HEK293 (cell line): ENCODE measurements at regions not wholly inside any gene's neighbourhood (a gene's known extent, or its start where the extent isn't known, plus 50 kb on each side); places are given as distances from the start of the nearest gene placed in this dataset.

Experiments
- CTCF ChIA-PET: fragments of 350-600 bp; formaldehyde crosslinking; extraction: SDS; loops from one replicate; lab custom pipeline; 2021; ENCODE audit warnings: antibody characterized with exemption; lab: Yijun Ruan, JAX
- POLR2A ChIA-PET: fragments of 300-600 bp; formaldehyde crosslinking; extraction: SDS; loops from one replicate; lab custom pipeline; 2020; ENCODE audit warnings: antibody characterized with exemption, inconsistent platforms; lab: Yijun Ruan, JAX
- H3K27ac ChIP-seq: fragments of 200-500 bp; sonication (Bioruptor generic); 2 replicates; pipeline ENCODE4 v1.5.1; 2014; ENCODE audit warnings: low read depth, low read length, control low read depth, inconsistent platforms; ENCODE audit errors: extremely low read depth
- H3K36me3 ChIP-seq, 2 experiments: fragments of 200-500 bp in 1 of 2; sonication (Bioruptor generic) in 1 of 2; 1 replicate in 1 of 2; 2 replicates in 1 of 2; pipeline ENCODE4 v1.5.1; 2014 to 2017; ENCODE audit warnings: inconsistent platforms in 2 of 2, low read length in 2 of 2; ENCODE audit not compliant: control insufficient read depth in 2 of 2, insufficient read depth in 1 of 2
- H3K4me1 ChIP-seq: fragments of 200-500 bp; sonication (Bioruptor generic); 2 replicates; pipeline ENCODE4 v1.5.1; 2014; ENCODE audit warnings: mild to moderate bottlenecking, low read length, inconsistent platforms; ENCODE audit not compliant: control insufficient read depth, insufficient read depth
- H3K4me3 ChIP-seq: 2 replicates; pipeline ENCODE4 v1.5.1; 2011; ENCODE audit warnings: low read depth, mild to moderate bottlenecking, control low read depth, low read length, moderate library complexity
- H3K9me3 ChIP-seq: fragments of 200-500 bp; sonication (Bioruptor generic); 2 replicates; pipeline ENCODE4 v1.5.1; 2014; ENCODE audit warnings: low read depth, low read length, inconsistent platforms; ENCODE audit not compliant: control insufficient read depth, insufficient read depth
- EGR2 ChIP-seq: fragments of 450-650 bp; formaldehyde crosslinking; IDR thresholded peaks from 2 replicates; pipeline ENCODE4 v1.5.1; 2016; ENCODE audit warnings: low read depth, missing biosample characterization, missing genetic modification characterization
- IKZF3 ChIP-seq: fragments of 450-650 bp; IDR thresholded peaks from 2 replicates; pipeline ENCODE4 v1.5.0; 2018; ENCODE audit warnings: missing biosample characterization, mild to moderate bottlenecking, missing genetic modification characterization, moderate library complexity
- MYNN ChIP-seq: fragments of 450-650 bp; formaldehyde crosslinking; IDR thresholded peaks from 2 replicates; pipeline ENCODE4 v1.5.1; 2016; ENCODE audit warnings: missing biosample characterization, missing genetic modification characterization, borderline replicate concordance
- REPIN1 ChIP-seq: fragments of 450-650 bp; formaldehyde crosslinking; IDR thresholded peaks from 2 replicates; pipeline ENCODE4 v1.5.1; 2017; ENCODE audit warnings: missing biosample characterization, missing genetic modification characterization, low read depth
- ZEB2 ChIP-seq: fragments of 450-650 bp; formaldehyde crosslinking; IDR thresholded peaks from 2 replicates; pipeline ENCODE4 v1.5.1; 2016; ENCODE audit warnings: missing biosample characterization, missing genetic modification characterization
- ZFP37 ChIP-seq: fragments of 450-650 bp; formaldehyde crosslinking; IDR thresholded peaks from 2 replicates; pipeline ENCODE4 v1.5.1; 2016; ENCODE audit warnings: missing biosample characterization, missing genetic modification characterization
- ZNF10 ChIP-seq: fragments of 450-650 bp; formaldehyde crosslinking; IDR thresholded peaks from 2 replicates; pipeline ENCODE4 v1.5.1; 2017; ENCODE audit warnings: missing biosample characterization, missing genetic modification characterization
- ZNF112 ChIP-seq: fragments of 450-650 bp; formaldehyde crosslinking; IDR thresholded peaks from 2 replicates; pipeline ENCODE4 v1.5.0; 2017; ENCODE audit warnings: missing biosample characterization, missing genetic modification characterization
- ZNF155 ChIP-seq: fragments of 450-650 bp; formaldehyde crosslinking; IDR thresholded peaks from 2 replicates; pipeline ENCODE4 v1.5.1; 2016; ENCODE audit warnings: missing biosample characterization, missing genetic modification characterization
- ZNF157 ChIP-seq: fragments of 450-650 bp; formaldehyde crosslinking; IDR thresholded peaks from 2 replicates; pipeline ENCODE4 v1.5.1; 2016; ENCODE audit warnings: missing biosample characterization, missing genetic modification characterization
- ZNF16 ChIP-seq: fragments of 450-650 bp; formaldehyde crosslinking; IDR thresholded peaks from 2 replicates; pipeline ENCODE4 v1.5.1; 2016; ENCODE audit warnings: low read depth, missing biosample characterization, missing genetic modification characterization
- ZNF184 ChIP-seq: fragments of 450-650 bp; IDR thresholded peaks from 2 replicates; pipeline ENCODE4 v1.5.1; 2018; ENCODE audit warnings: missing biosample characterization, mild to moderate bottlenecking, missing genetic modification characterization
- ZNF23 ChIP-seq: fragments of 450-650 bp; formaldehyde crosslinking; IDR thresholded peaks from 2 replicates; pipeline ENCODE4 v1.5.1; 2016; ENCODE audit warnings: missing biosample characterization, missing genetic modification characterization, borderline replicate concordance
- ZNF341 ChIP-seq: fragments of 450-650 bp; formaldehyde crosslinking; IDR thresholded peaks from 2 replicates; pipeline ENCODE4; 2016; ENCODE audit warnings: low read depth, missing biosample characterization, missing genetic modification characterization
- ZNF354C ChIP-seq: fragments of 450-650 bp; formaldehyde crosslinking; IDR thresholded peaks from 2 replicates; pipeline ENCODE4 v1.5.1; 2016; ENCODE audit warnings: missing biosample characterization, missing genetic modification characterization, low read depth, borderline replicate concordance
- ZNF391 ChIP-seq: fragments of 450-650 bp; formaldehyde crosslinking; IDR thresholded peaks from 2 replicates; pipeline ENCODE4 v1.5.1; 2016; ENCODE audit warnings: low read depth, missing biosample characterization, missing genetic modification characterization, borderline replicate concordance
- ZNF416 ChIP-seq: fragments of 450-650 bp; formaldehyde crosslinking; IDR thresholded peaks from 2 replicates; pipeline ENCODE4 v1.5.1; 2016; ENCODE audit warnings: missing biosample characterization, missing genetic modification characterization
- ZNF544 ChIP-seq: fragments of 450-650 bp; formaldehyde crosslinking; IDR thresholded peaks from 2 replicates; pipeline ENCODE4 v1.5.0; 2017; ENCODE audit warnings: missing biosample characterization, missing genetic modification characterization
- ZNF555 ChIP-seq: fragments of 450-650 bp; formaldehyde crosslinking; conservative IDR thresholded peaks from 2 replicates; pipeline ENCODE4 v1.5.1; 2017; ENCODE audit warnings: missing biosample characterization, mild to moderate bottlenecking, missing genetic modification characterization, inconsistent platforms
- ZNF558 ChIP-seq: fragments of 450-650 bp; formaldehyde crosslinking; IDR thresholded peaks from 2 replicates; pipeline ENCODE4 v1.5.1; 2016; ENCODE audit warnings: missing biosample characterization, missing genetic modification characterization
- ZNF585B ChIP-seq: fragments of 450-650 bp; formaldehyde crosslinking; IDR thresholded peaks from 2 replicates; pipeline ENCODE4 v1.5.1; 2016; ENCODE audit warnings: missing biosample characterization, missing genetic modification characterization
- ZNF626 ChIP-seq: fragments of 450-650 bp; sonication (Bioruptor Pico); formaldehyde crosslinking; IDR thresholded peaks from 2 replicates; pipeline ENCODE4 v1.5.1; 2018; ENCODE audit warnings: missing biosample characterization, missing genetic modification characterization, inconsistent platforms
- ZNF654 ChIP-seq: fragments of 450-650 bp; formaldehyde crosslinking; IDR thresholded peaks from 2 replicates; pipeline ENCODE4 v1.5.1; 2016; ENCODE audit warnings: low read depth, missing biosample characterization, missing genetic modification characterization
- ZNF658 ChIP-seq: fragments of 450-650 bp; formaldehyde crosslinking; IDR thresholded peaks from 2 replicates; pipeline ENCODE4; 2016; ENCODE audit warnings: missing biosample characterization, missing genetic modification characterization
- ZNF707 ChIP-seq: fragments of 450-650 bp; formaldehyde crosslinking; IDR thresholded peaks from 2 replicates; pipeline ENCODE4 v1.5.1; 2016; ENCODE audit warnings: missing biosample characterization, missing genetic modification characterization
- ZNF747 ChIP-seq: fragments of 450-650 bp; formaldehyde crosslinking; IDR thresholded peaks from 2 replicates; pipeline ENCODE4 v1.5.1; 2016; ENCODE audit warnings: missing biosample characterization, missing genetic modification characterization
- ZNF843 ChIP-seq: fragments of 450-650 bp; formaldehyde crosslinking; IDR thresholded peaks from 2 replicates; pipeline ENCODE4 v1.5.1; 2016; ENCODE audit warnings: missing biosample characterization, missing genetic modification characterization
- TF ChIP-seq, protein P1 (sequence below): fragments of 450-650 bp; formaldehyde crosslinking; IDR thresholded peaks from 2 replicates; pipeline ENCODE4 v1.5.1; 2016; ENCODE audit warnings: missing biosample characterization, missing genetic modification characterization, borderline replicate concordance
- TF ChIP-seq, protein P2 (sequence below): fragments of 450-650 bp; formaldehyde crosslinking; IDR thresholded peaks from 2 replicates; pipeline ENCODE4 v1.5.1; 2017; ENCODE audit warnings: missing biosample characterization, missing genetic modification characterization
- TF ChIP-seq, protein P3 (sequence below): fragments of 450-650 bp; formaldehyde crosslinking; optimal IDR thresholded peaks from 2 replicates; pipeline ENCODE3; 2016; ENCODE audit warnings: missing biosample characterization, mild to moderate bottlenecking, missing genetic modification characterization

DNA sequence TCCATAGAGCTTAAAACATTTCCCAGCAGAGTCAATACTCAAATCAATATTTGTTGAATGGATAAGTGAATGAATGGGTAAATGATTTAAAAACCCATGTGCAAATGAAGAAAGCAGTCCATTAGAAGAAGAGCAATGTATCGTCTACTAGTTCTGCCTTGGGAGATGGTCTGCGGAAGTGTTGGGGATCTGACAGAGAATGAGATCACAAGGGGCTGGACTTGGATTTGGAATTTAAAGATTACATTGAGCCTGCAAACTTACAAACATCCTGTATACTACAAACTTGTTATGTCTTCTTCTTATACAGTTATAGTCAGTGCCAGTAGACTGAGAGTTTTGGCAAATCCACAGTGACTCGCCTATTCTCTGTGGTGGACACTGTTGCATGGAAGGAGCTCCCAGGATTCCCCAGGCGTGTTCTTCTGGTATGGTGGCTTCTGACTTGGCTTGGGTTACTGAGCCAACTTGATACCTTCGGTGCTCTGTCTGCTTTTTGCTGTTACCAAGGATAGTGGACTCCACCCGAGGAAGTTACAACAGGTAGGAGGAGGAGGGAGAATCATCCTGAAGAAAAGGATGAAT lies 163.3 kb upstream of the SERPINE2 start:
- ChIA-PET POLR2A (no interaction called here), CTCF (interaction anchor here (0.7 kb wide), 1 partner anchor 82 kb away, joined by 3 read pairs; no protein-coding TSS in a partner anchor)
- Histone ChIP-seq H3K4me1 (no peaks in the 10 kb centered on the region), H3K9me3 (no peaks in the 10 kb centered on the region), H3K27ac (no peak overlapping the region), H3K4me3 (no peak overlapping the region), H3K36me3 (no peaks in the 10 kb centered on the region)
- TF ChIP-seq ZNF747 (no peak), ZNF626 (tag by site-specific recombination) (no peak), ZNF654 (no peak), ZNF707 (tag by site-specific recombination) (no peak), ZNF157 (tag by site-specific recombination) (no peak), ZNF416 (tag by site-specific recombination) (no peak), ZNF843 (tag by site-specific recombination) (no peak), ZNF184 (tag by site-specific recombination) (no peak), ZEB2 (tag by site-specific recombination) (no peak), ZNF354C (no peak), ZNF23 (tag by site-specific recombination) (no peak), ZNF391 (tag by site-specific recombination) (no peak), ZNF585B (no peak), ZNF16 (tag by site-specific recombination) (no peak), ZNF341 (tag by site-specific recombination) (no peak), REPIN1 (tag by site-specific recombination) (no peak), IKZF3 (no peak)
- TF ChIP-seq, protein P1, sequence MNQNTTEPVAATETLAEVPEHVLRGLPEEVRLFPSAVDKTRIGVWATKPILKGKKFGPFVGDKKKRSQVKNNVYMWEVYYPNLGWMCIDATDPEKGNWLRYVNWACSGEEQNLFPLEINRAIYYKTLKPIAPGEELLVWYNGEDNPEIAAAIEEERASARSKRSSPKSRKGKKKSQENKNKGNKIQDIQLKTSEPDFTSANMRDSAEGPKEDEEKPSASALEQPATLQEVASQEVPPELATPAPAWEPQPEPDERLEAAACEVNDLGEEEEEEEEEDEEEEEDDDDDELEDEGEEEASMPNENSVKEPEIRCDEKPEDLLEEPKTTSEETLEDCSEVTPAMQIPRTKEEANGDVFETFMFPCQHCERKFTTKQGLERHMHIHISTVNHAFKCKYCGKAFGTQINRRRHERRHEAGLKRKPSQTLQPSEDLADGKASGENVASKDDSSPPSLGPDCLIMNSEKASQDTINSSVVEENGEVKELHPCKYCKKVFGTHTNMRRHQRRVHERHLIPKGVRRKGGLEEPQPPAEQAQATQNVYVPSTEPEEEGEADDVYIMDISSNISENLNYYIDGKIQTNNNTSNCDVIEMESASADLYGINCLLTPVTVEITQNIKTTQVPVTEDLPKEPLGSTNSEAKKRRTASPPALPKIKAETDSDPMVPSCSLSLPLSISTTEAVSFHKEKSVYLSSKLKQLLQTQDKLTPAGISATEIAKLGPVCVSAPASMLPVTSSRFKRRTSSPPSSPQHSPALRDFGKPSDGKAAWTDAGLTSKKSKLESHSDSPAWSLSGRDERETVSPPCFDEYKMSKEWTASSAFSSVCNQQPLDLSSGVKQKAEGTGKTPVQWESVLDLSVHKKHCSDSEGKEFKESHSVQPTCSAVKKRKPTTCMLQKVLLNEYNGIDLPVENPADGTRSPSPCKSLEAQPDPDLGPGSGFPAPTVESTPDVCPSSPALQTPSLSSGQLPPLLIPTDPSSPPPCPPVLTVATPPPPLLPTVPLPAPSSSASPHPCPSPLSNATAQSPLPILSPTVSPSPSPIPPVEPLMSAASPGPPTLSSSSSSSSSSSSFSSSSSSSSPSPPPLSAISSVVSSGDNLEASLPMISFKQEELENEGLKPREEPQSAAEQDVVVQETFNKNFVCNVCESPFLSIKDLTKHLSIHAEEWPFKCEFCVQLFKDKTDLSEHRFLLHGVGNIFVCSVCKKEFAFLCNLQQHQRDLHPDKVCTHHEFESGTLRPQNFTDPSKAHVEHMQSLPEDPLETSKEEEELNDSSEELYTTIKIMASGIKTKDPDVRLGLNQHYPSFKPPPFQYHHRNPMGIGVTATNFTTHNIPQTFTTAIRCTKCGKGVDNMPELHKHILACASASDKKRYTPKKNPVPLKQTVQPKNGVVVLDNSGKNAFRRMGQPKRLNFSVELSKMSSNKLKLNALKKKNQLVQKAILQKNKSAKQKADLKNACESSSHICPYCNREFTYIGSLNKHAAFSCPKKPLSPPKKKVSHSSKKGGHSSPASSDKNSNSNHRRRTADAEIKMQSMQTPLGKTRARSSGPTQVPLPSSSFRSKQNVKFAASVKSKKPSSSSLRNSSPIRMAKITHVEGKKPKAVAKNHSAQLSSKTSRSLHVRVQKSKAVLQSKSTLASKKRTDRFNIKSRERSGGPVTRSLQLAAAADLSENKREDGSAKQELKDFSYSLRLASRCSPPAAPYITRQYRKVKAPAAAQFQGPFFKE (tag by site-specific recombination) = no peak

DNA sequence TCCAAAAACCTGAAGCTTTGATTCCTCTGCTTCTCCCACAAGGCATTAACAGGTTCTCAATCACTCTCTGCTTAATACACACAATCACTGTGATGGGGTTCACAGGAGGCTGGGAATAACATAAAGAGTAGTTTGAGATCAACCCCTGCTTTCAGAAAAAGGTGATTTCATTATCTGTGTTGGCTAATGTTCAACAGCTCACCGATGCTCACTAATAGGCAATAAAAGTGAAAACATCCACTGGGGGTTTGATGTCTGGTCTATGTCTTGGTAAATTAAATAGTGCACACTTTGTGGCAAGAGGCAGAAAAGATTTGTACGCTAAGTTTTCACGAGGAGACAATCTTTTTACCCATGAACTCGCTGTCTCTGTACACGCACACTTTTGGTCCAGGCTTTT lies 159.3 kb upstream of the SERPINE2 start:
- POLR2A ChIA-PET = no interaction called here
- Histone ChIP-seq H3K4me1 (no peaks in the 10 kb centered on the region), H3K4me3 (no peak overlapping the region), H3K9me3 (no peaks in the 10 kb centered on the region), H3K36me3 (no peaks in the 10 kb centered on the region), H3K27ac (no peak overlapping the region)
- CTCF ChIA-PET = interaction anchor here (0.6 to 1.2 kb wide), 2 partner anchors 205 to 222 kb away, joined by 3 to 4 read pairs; no protein-coding TSS in a partner anchor
- TF ChIP-seq ZNF155 (no peak), ZNF658 (tag by site-specific recombination) (no peak), ZNF10 (no peak), ZFP37 (tag by site-specific recombination) (no peak), ZNF544 (tag by site-specific recombination) (no peak), ZNF558 (tag by site-specific recombination) (no peak), ZNF555 (no peak), ZNF112 (tag by site-specific recombination) (no peak), EGR2 (tag by site-specific recombination) (no peak), IKZF3 (no peak), MYNN (no peak)
- TF ChIP-seq, protein P2, sequence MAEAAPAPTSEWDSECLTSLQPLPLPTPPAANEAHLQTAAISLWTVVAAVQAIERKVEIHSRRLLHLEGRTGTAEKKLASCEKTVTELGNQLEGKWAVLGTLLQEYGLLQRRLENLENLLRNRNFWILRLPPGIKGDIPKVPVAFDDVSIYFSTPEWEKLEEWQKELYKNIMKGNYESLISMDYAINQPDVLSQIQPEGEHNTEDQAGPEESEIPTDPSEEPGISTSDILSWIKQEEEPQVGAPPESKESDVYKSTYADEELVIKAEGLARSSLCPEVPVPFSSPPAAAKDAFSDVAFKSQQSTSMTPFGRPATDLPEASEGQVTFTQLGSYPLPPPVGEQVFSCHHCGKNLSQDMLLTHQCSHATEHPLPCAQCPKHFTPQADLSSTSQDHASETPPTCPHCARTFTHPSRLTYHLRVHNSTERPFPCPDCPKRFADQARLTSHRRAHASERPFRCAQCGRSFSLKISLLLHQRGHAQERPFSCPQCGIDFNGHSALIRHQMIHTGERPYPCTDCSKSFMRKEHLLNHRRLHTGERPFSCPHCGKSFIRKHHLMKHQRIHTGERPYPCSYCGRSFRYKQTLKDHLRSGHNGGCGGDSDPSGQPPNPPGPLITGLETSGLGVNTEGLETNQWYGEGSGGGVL (tag by site-specific recombination) = no peak
- TF ChIP-seq, protein P3, sequence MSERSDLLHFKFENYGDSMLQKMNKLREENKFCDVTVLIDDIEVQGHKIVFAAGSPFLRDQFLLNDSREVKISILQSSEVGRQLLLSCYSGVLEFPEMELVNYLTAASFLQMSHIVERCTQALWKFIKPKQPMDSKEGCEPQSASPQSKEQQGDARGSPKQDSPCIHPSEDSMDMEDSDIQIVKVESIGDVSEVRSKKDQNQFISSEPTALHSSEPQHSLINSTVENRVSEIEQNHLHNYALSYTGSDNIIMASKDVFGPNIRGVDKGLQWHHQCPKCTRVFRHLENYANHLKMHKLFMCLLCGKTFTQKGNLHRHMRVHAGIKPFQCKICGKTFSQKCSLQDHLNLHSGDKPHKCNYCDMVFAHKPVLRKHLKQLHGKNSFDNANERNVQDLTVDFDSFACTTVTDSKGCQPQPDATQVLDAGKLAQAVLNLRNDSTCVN (tag by site-specific recombination) = no peak
